SJCRH30 (cell line): ENCODE measurements at regions not wholly inside any gene's neighbourhood (a gene's known extent, or its start where the extent isn't known, plus 50 kb on each side); places are given as distances from the start of the nearest gene placed in this dataset.
"Not testable (repeated sequence)": the region's sequence is repeated elsewhere in the genome, so short reads cannot be mapped to it uniquely, and the experiment has no call there.

Experiments
- DNase-seq, 2 experiments: peaks; one replicate each; pipeline ENCODE4 v3.0.0-alpha.2; 2015 to 2020
- H3K27ac ChIP-seq: fragments of 250-450 bp; sonication (Bioruptor Pico); 2 replicates; pipeline ENCODE4 v1.5.1; 2020; ENCODE audit warnings: mild to moderate bottlenecking, moderate library complexity
- H3K27me3 ChIP-seq: fragments of 250-450 bp; sonication (Bioruptor Pico); 2 replicates; pipeline ENCODE4 v1.5.1; 2020; ENCODE audit warnings: mild to moderate bottlenecking, moderate library complexity
- H3K36me3 ChIP-seq: fragments of 250-450 bp; sonication (Bioruptor Pico); 2 replicates; pipeline ENCODE4 v1.5.1; 2020; ENCODE audit warnings: mild to moderate bottlenecking, moderate library complexity
- H3K4me1 ChIP-seq: fragments of 250-450 bp; sonication (Bioruptor Pico); 2 replicates; pipeline ENCODE4 v1.5.1; 2020; ENCODE audit warnings: mild to moderate bottlenecking, moderate library complexity
- H3K4me3 ChIP-seq: fragments of 250-450 bp; sonication (Bioruptor Pico); 2 replicates; pipeline ENCODE4 v1.5.1; 2020; ENCODE audit warnings: mild to moderate bottlenecking, moderate library complexity
- H3K9me3 ChIP-seq: fragments of 250-450 bp; sonication (Bioruptor Pico); replicated peaks from 2 replicates; pipeline ENCODE4 v1.5.1; 2020; ENCODE audit warnings: mild to moderate bottlenecking, moderate library complexity

GRCh38 chr1:73676186-73676585 lies 521.8 kb downstream of the LRRIQ3 start:
- H3K36me3 ChIP-seq, result no peaks in the 10 kb centered on the region
- H3K27me3 ChIP-seq, result no peaks in the 10 kb centered on the region
- no peak overlapping the region for H3K4me3 ChIP-seq
- H3K4me1 ChIP-seq, result no peaks in the 10 kb centered on the region
- no peak overlapping the region for H3K27ac ChIP-seq
- no peak for DNase-seq
- no peaks in the 10 kb centered on the region for H3K9me3 ChIP-seq

- peak in 1 of 2 experiments; percentile 16 for DNase-seq
- Histone ChIP-seq H3K9me3 (no peaks in the 10 kb centered on the region), H3K4me1 (no peaks in the 10 kb centered on the region), H3K27me3 (no peaks in the 10 kb centered on the region), H3K27ac (no peak overlapping the region), H3K4me3 (no peak overlapping the region), H3K36me3 (no peaks in the 10 kb centered on the region)
These were observed 522.9 kb downstream of the LRRIQ3 start for GRCh38 chr1:73674945-73675561.

GRCh38 chr1:73673971-73674370 lies 524.0 kb downstream of the LRRIQ3 start:
- Histone ChIP-seq H3K27ac (no peak overlapping the region), H3K4me1 (no peaks in the 10 kb centered on the region), H3K27me3 (no peaks in the 10 kb centered on the region), H3K4me3 (no peak overlapping the region), H3K36me3 (no peaks in the 10 kb centered on the region), H3K9me3 (no peaks in the 10 kb centered on the region)
- no peak for DNase-seq

GRCh38 chr1:73671530-73671929 lies 526.4 kb downstream of the LRRIQ3 start:
- no peaks in the 10 kb centered on the region for H3K4me1 ChIP-seq
- no peak for DNase-seq
- H3K36me3 ChIP-seq, result no peaks in the 10 kb centered on the region
- no peaks in the 10 kb centered on the region for H3K9me3 ChIP-seq
- H3K4me3 ChIP-seq, result no peak overlapping the region
- H3K27me3 ChIP-seq, result no peaks in the 10 kb centered on the region
- no peak overlapping the region for H3K27ac ChIP-seq

GRCh38 chr1:73667959-73668358 lies 530.0 kb downstream of the LRRIQ3 start:
- not testable (repeated sequence) for H3K27ac ChIP-seq, H3K36me3 ChIP-seq, H3K27me3 ChIP-seq, H3K4me1 ChIP-seq, DNase-seq, H3K9me3 ChIP-seq, H3K4me3 ChIP-seq

GRCh38 chr1:73662526-73662925 lies 535.5 kb downstream of the LRRIQ3 start:
- Histone ChIP-seq H3K4me3 (no peak overlapping the region), H3K9me3 (no peaks in the 10 kb centered on the region), H3K4me1 (no peaks in the 10 kb centered on the region), H3K27ac (no peak overlapping the region), H3K27me3 (no peaks in the 10 kb centered on the region), H3K36me3 (no peaks in the 10 kb centered on the region)
- no peak for DNase-seq

GRCh38 chr1:73659136-73659535 lies 538.8 kb downstream of the LRRIQ3 start:
- no peaks in the 10 kb centered on the region for H3K27me3 ChIP-seq
- no peaks in the 10 kb centered on the region for H3K9me3 ChIP-seq
- H3K4me3 ChIP-seq, result no peak overlapping the region
- H3K27ac ChIP-seq, result no peak overlapping the region
- H3K36me3 ChIP-seq, result no peaks in the 10 kb centered on the region
- DNase-seq, result no peak
- H3K4me1 ChIP-seq, result no peaks in the 10 kb centered on the region

- no peaks in the 10 kb centered on the region for H3K27me3 ChIP-seq
- no peaks in the 10 kb centered on the region for H3K36me3 ChIP-seq
- H3K4me3 ChIP-seq, result no peak overlapping the region
- no peaks in the 10 kb centered on the region for H3K4me1 ChIP-seq
- no peaks in the 10 kb centered on the region for H3K9me3 ChIP-seq
- no peak for DNase-seq
- H3K27ac ChIP-seq, result no peak overlapping the region
These were observed 543.3 kb downstream of the LRRIQ3 start for GRCh38 chr1:73654714-73655113.

- H3K36me3 ChIP-seq, result no peaks in the 10 kb centered on the region
- DNase-seq, result no peak
- H3K27ac ChIP-seq, result no peak overlapping the region
- H3K27me3 ChIP-seq, result no peaks in the 10 kb centered on the region
- no peaks in the 10 kb centered on the region for H3K4me1 ChIP-seq
- H3K9me3 ChIP-seq, result no peaks in the 10 kb centered on the region
- H3K4me3 ChIP-seq, result no peak overlapping the region
These were observed 553.8 kb downstream of the LRRIQ3 start for GRCh38 chr1:73644198-73644597.

- H3K4me3 ChIP-seq, result no peak overlapping the region
- no peaks in the 10 kb centered on the region for H3K9me3 ChIP-seq
- no peaks in the 10 kb centered on the region for H3K4me1 ChIP-seq
- no peaks in the 10 kb centered on the region for H3K36me3 ChIP-seq
- H3K27ac ChIP-seq, result no peak overlapping the region
- no peaks in the 10 kb centered on the region for H3K27me3 ChIP-seq
- DNase-seq, result no peak
These were observed 558.5 kb downstream of the LRRIQ3 start for GRCh38 chr1:73639494-73639893.

- Histone ChIP-seq H3K4me3 (no peak overlapping the region), H3K36me3 (no peaks in the 10 kb centered on the region), H3K9me3 (no peaks in the 10 kb centered on the region), H3K4me1 (no peaks in the 10 kb centered on the region), H3K27me3 (no peaks in the 10 kb centered on the region), H3K27ac (no peak overlapping the region)
- DNase-seq, result no peak
These were observed 560.7 kb downstream of the LRRIQ3 start for GRCh38 chr1:73637264-73637663.

GRCh38 chr1:73635021-73635420 lies 563.0 kb downstream of the LRRIQ3 start:
- Histone ChIP-seq H3K36me3 (no peaks in the 10 kb centered on the region), H3K9me3 (no peaks in the 10 kb centered on the region), H3K27ac (no peak overlapping the region), H3K4me1 (no peaks in the 10 kb centered on the region), H3K27me3 (no peaks in the 10 kb centered on the region), H3K4me3 (no peak overlapping the region)
- DNase-seq, result no peak

- H3K27me3 ChIP-seq, result no peaks in the 10 kb centered on the region
- no peak for DNase-seq
- H3K36me3 ChIP-seq, result no peaks in the 10 kb centered on the region
These were observed 570.3 kb downstream of the LRRIQ3 start for GRCh38 chr1:73627723-73628122.

GRCh38 chr1:73626326-73626725 lies 571.6 kb downstream of the LRRIQ3 start:
- H3K36me3 ChIP-seq, result no peaks in the 10 kb centered on the region
- H3K27ac ChIP-seq, result no peak overlapping the region
- DNase-seq, result no peak
- no peak overlapping the region for H3K4me3 ChIP-seq
- H3K4me1 ChIP-seq, result no peaks in the 10 kb centered on the region
- H3K27me3 ChIP-seq, result no peaks in the 10 kb centered on the region
- no peaks in the 10 kb centered on the region for H3K9me3 ChIP-seq

More at GRCh38 chr1:73627723-73628122, 570.3 kb downstream of the LRRIQ3 start:
- Histone ChIP-seq H3K4me1 (no peaks in the 10 kb centered on the region), H3K9me3 (no peaks in the 10 kb centered on the region), H3K27ac (no peak overlapping the region), H3K4me3 (no peak overlapping the region)

GRCh38 chr1:73623946-73624345 lies 574.0 kb downstream of the LRRIQ3 start:
- no peak overlapping the region for H3K4me3 ChIP-seq
- DNase-seq, result no peak
- H3K9me3 ChIP-seq, result no peaks in the 10 kb centered on the region
- no peak overlapping the region for H3K27ac ChIP-seq
- H3K36me3 ChIP-seq, result no peaks in the 10 kb centered on the region
- H3K27me3 ChIP-seq, result no peaks in the 10 kb centered on the region
- no peaks in the 10 kb centered on the region for H3K4me1 ChIP-seq

GRCh38 chr1:73617145-73617544 lies 580.8 kb downstream of the LRRIQ3 start:
- no peak overlapping the region for H3K4me3 ChIP-seq
- H3K36me3 ChIP-seq, result no peaks in the 10 kb centered on the region
- no peak for DNase-seq
- no peak overlapping the region for H3K27ac ChIP-seq
- no peaks in the 10 kb centered on the region for H3K4me1 ChIP-seq
- H3K9me3 ChIP-seq, result no peaks in the 10 kb centered on the region
- no peaks in the 10 kb centered on the region for H3K27me3 ChIP-seq
